RCC 7860 (cell line): ENCODE measurements at regions not wholly inside any gene's neighbourhood (a gene's known extent, or its start where the extent isn't known, plus 50 kb on each side); places are given as distances from the start of the nearest gene placed in this dataset.
"Not testable (repeated sequence)": the region's sequence is repeated elsewhere in the genome, so short reads cannot be mapped to it uniquely, and the experiment has no call there.

ENCODE experiments used
- DNase-seq: peaks from one replicate; pipeline ENCODE4 v3.0.0-alpha.2; 2015; ENCODE audit warnings: low spot score
- FAIRE-seq: peaks from 2 replicates; lab custom pipeline; 2012; peaks lifted over from hg19 to GRCh38; lab: Jason Lieb, UNC

GRCh38 chr16:76964464-76965154 is 226.4 kb upstream of the MON1B start:
- FAIRE-seq, result no peak
- no peak for DNase-seq

- DNase-seq, result peak; percentile 56
- no peak for FAIRE-seq
Observed at GRCh38 chr16:76970087-76970744, 220.8 kb upstream of the MON1B start.

- no peak for FAIRE-seq
- no peak for DNase-seq
Observed at GRCh38 chr16:76970745-76971099, 220.3 kb upstream of the MON1B start.

GRCh38 chr16:76976101-76976500 is 214.9 kb upstream of the MON1B start:
- DNase-seq, result no peak
- no peak for FAIRE-seq

GRCh38 chr16:76976756-76977155 is 214.2 kb upstream of the MON1B start:
- DNase-seq, result peak; percentile 24
- peak; percentile 11 for FAIRE-seq

GRCh38 chr16:76984196-76984595 is 206.8 kb upstream of the MON1B start:
- FAIRE-seq, result peak; percentile 77

GRCh38 chr16:76985392-76986045 is 205.5 kb upstream of the MON1B start:
- peak; percentile 86 for FAIRE-seq
- peak; percentile 23 for DNase-seq

More at GRCh38 chr16:76984196-76984595, 206.8 kb upstream of the MON1B start:
- DNase-seq, result no peak

- DNase-seq, result no peak
- no peak for FAIRE-seq
Observed at GRCh38 chr16:76988526-76988925, 202.5 kb upstream of the MON1B start.

- no peak for DNase-seq
- no peak for FAIRE-seq
Observed at GRCh38 chr16:77002644-77003043, 188.3 kb upstream of the MON1B start.

- DNase-seq, result no peak
- FAIRE-seq, result no peak
Observed at GRCh38 chr16:77009453-77009852, 181.5 kb upstream of the MON1B start.

- FAIRE-seq, result no peak
Observed at GRCh38 chr16:77014441-77014840, 176.5 kb upstream of the MON1B start.

GRCh38 chr16:77030600-77030999 is 160.4 kb upstream of the MON1B start:
- FAIRE-seq (no peak), DNase-seq (no peak)

More at GRCh38 chr16:77014441-77014840, 176.5 kb upstream of the MON1B start:
- DNase-seq, result no peak

GRCh38 chr16:77033516-77033915 is 157.5 kb upstream of the MON1B start:
- DNase-seq (no peak), FAIRE-seq (no peak)

- DNase-seq (no peak), FAIRE-seq (no peak)
Observed at GRCh38 chr16:77035361-77035760, 155.6 kb upstream of the MON1B start.

- no peak for DNase-seq
- no peak for FAIRE-seq
Observed at GRCh38 chr16:77037696-77038347, 153.2 kb upstream of the MON1B start.

GRCh38 chr16:77041468-77041867 is 149.5 kb upstream of the MON1B start:
- DNase-seq (no peak), FAIRE-seq (no peak)

GRCh38 chr16:77043076-77043475 is 147.9 kb upstream of the MON1B start:
- DNase-seq (peak; percentile 32), FAIRE-seq (no peak)

GRCh38 chr16:77046206-77046605 is 144.8 kb upstream of the MON1B start:
- FAIRE-seq (no peak), DNase-seq (no peak)

GRCh38 chr16:77048085-77048484 is 142.9 kb upstream of the MON1B start:
- FAIRE-seq, result no peak

GRCh38 chr16:77049577-77049976 is 141.4 kb upstream of the MON1B start:
- no peak for FAIRE-seq
- DNase-seq, result no peak

More at GRCh38 chr16:77048085-77048484, 142.9 kb upstream of the MON1B start:
- DNase-seq, result no peak

- DNase-seq, FAIRE-seq: not testable (repeated sequence)
Observed at GRCh38 chr16:77056597-77056996, 134.4 kb upstream of the MON1B start.
